ENCODE measurements at regions not wholly inside any gene's neighbourhood (a gene's known extent, or its start where the extent isn't known, plus 50 kb on each side); places are given as distances from the start of the nearest gene placed in this dataset.

DNA sequence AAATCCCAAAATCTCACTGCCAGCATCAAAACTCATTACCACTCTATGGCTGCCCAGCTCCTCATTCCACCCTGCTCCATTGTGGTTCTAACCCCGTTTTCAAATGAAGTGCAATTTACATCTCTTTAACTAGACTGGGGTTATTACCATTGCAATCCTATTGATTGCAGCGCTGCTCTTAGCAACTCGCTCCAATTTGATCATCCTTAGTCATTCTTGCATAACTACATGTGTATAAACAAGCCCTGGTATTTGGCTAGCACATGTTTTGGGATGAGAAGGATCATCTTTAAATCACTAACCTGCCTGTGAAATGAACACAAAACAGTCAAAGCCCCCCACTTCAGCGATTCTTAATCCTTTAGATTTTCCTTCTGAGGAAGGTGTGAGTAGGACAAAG lies 340.1 kb upstream of the PPARGC1A start:
- Histone ChIP-seq H3K4me1 (ENCODE audit: control insufficient read depth in 4 of 4, insufficient read depth in 4 of 4, low read length in 3 of 4) (peaks cover 5 to 27% (median 19%) of the 10 kb centered on the region in 4 donors), H3K9me3 (ENCODE audit: control insufficient read depth in 4 of 4, low read length in 3 of 4) (no peaks in the 10 kb centered on the region), H3K36me3 (ENCODE audit: control insufficient read depth in 4 of 4, insufficient read depth in 3 of 4, low read depth in 1 of 4, low read length in 3 of 4) (no peaks in the 10 kb centered on the region), H3K9ac (ENCODE audit: low read depth in 1 of 2, low read length in 2 of 2) (peak overlapping the region in 1 of 2 donors; percentile 34), H3K27me3 (ENCODE audit: control insufficient read depth in 4 of 4, insufficient read depth in 4 of 4, low read length in 3 of 4) (no peaks in the 10 kb centered on the region), H3K27ac (ENCODE audit: low read depth in 1 of 2, low read length in 2 of 2) (peak overlapping the region; percentile 77 to 78), H3K4me3 (ENCODE audit: low read depth in 1 of 3, low read length in 3 of 3) (no peak overlapping the region)
- 27% methylated on average over 4 of the region's 4 CpGs for WGBS
- no peak for DNase-seq (ENCODE audit: low spot score)
- TF ChIP-seq YY1 (IDR thresholded peaks at IDR 0.05) (peak; percentile 92), FOXA1 (IDR thresholded peaks at IDR 0.05) (peak; percentile 91), EGR1 (IDR thresholded peaks at IDR 0.05; ENCODE audit: low read depth in 2 of 2) (no peak), MAX (IDR thresholded peaks at IDR 0.05) (peak; percentile 92), GABPA (IDR thresholded peaks at IDR 0.05 in 1 of 2, conservative IDR thresholded peaks at IDR 0.05 in 1 of 2) (no peak), NR2F2 (IDR thresholded peaks at IDR 0.05) (no peak), JUND (IDR thresholded peaks at IDR 0.05) (peak; percentile 66 to 87), HNF4A (conservative IDR thresholded peaks at IDR 0.05) (peak; percentile 65 to 79), RAD21 (IDR thresholded peaks at IDR 0.05) (peak; percentile 48 to 62), FOXA2 (IDR thresholded peaks at IDR 0.05) (peak; percentile 94), SP1 (IDR thresholded peaks at IDR 0.05) (peak; percentile 70), HNF4G (IDR thresholded peaks at IDR 0.05) (peak; percentile 48), RXRA (IDR thresholded peaks at IDR 0.05) (peak; percentile 79 to 89), TAF1 (conservative IDR thresholded peaks at IDR 0.05) (no peak)
- TF ChIP-seq, protein P1, sequence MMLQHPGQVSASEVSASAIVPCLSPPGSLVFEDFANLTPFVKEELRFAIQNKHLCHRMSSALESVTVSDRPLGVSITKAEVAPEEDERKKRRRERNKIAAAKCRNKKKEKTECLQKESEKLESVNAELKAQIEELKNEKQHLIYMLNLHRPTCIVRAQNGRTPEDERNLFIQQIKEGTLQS (IDR thresholded peaks at IDR 0.05): peak; percentile 93
- TF ChIP-seq, protein P2, sequence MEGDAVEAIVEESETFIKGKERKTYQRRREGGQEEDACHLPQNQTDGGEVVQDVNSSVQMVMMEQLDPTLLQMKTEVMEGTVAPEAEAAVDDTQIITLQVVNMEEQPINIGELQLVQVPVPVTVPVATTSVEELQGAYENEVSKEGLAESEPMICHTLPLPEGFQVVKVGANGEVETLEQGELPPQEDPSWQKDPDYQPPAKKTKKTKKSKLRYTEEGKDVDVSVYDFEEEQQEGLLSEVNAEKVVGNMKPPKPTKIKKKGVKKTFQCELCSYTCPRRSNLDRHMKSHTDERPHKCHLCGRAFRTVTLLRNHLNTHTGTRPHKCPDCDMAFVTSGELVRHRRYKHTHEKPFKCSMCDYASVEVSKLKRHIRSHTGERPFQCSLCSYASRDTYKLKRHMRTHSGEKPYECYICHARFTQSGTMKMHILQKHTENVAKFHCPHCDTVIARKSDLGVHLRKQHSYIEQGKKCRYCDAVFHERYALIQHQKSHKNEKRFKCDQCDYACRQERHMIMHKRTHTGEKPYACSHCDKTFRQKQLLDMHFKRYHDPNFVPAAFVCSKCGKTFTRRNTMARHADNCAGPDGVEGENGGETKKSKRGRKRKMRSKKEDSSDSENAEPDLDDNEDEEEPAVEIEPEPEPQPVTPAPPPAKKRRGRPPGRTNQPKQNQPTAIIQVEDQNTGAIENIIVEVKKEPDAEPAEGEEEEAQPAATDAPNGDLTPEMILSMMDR (IDR thresholded peaks at IDR 0.05; ENCODE audit: low read depth, low read length, missing input control): no peak
- TF ChIP-seq, protein P3, sequence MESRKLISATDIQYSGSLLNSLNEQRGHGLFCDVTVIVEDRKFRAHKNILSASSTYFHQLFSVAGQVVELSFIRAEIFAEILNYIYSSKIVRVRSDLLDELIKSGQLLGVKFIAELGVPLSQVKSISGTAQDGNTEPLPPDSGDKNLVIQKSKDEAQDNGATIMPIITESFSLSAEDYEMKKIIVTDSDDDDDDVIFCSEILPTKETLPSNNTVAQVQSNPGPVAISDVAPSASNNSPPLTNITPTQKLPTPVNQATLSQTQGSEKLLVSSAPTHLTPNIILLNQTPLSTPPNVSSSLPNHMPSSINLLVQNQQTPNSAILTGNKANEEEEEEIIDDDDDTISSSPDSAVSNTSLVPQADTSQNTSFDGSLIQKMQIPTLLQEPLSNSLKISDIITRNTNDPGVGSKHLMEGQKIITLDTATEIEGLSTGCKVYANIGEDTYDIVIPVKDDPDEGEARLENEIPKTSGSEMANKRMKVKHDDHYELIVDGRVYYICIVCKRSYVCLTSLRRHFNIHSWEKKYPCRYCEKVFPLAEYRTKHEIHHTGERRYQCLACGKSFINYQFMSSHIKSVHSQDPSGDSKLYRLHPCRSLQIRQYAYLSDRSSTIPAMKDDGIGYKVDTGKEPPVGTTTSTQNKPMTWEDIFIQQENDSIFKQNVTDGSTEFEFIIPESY (IDR thresholded peaks at IDR 0.05): peak; percentile 84
- TF ChIP-seq, protein P4, sequence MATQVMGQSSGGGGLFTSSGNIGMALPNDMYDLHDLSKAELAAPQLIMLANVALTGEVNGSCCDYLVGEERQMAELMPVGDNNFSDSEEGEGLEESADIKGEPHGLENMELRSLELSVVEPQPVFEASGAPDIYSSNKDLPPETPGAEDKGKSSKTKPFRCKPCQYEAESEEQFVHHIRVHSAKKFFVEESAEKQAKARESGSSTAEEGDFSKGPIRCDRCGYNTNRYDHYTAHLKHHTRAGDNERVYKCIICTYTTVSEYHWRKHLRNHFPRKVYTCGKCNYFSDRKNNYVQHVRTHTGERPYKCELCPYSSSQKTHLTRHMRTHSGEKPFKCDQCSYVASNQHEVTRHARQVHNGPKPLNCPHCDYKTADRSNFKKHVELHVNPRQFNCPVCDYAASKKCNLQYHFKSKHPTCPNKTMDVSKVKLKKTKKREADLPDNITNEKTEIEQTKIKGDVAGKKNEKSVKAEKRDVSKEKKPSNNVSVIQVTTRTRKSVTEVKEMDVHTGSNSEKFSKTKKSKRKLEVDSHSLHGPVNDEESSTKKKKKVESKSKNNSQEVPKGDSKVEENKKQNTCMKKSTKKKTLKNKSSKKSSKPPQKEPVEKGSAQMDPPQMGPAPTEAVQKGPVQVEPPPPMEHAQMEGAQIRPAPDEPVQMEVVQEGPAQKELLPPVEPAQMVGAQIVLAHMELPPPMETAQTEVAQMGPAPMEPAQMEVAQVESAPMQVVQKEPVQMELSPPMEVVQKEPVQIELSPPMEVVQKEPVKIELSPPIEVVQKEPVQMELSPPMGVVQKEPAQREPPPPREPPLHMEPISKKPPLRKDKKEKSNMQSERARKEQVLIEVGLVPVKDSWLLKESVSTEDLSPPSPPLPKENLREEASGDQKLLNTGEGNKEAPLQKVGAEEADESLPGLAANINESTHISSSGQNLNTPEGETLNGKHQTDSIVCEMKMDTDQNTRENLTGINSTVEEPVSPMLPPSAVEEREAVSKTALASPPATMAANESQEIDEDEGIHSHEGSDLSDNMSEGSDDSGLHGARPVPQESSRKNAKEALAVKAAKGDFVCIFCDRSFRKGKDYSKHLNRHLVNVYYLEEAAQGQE (IDR thresholded peaks at IDR 0.05): peak; percentile 43
